Stimulated activated CD4-positive, alpha-beta T cell treated with anti-CD3 and anti-CD28 coated beads, Interleukin-2, amount 100 ng/mL, for 24 hours (primary cell): ENCODE measurements at regions not wholly inside any gene's neighbourhood (a gene's known extent, or its start where the extent isn't known, plus 50 kb on each side); places are given as distances from the start of the nearest gene placed in this dataset.
"Not testable (repeated sequence)": the region's sequence is repeated elsewhere in the genome, so short reads cannot be mapped to it uniquely, and the experiment has no call there.

Experiments used
- DNase-seq, 2 donors: peaks; one replicate each; pipeline ENCODE4 v3.0.0-alpha.2; 2020

DNA sequence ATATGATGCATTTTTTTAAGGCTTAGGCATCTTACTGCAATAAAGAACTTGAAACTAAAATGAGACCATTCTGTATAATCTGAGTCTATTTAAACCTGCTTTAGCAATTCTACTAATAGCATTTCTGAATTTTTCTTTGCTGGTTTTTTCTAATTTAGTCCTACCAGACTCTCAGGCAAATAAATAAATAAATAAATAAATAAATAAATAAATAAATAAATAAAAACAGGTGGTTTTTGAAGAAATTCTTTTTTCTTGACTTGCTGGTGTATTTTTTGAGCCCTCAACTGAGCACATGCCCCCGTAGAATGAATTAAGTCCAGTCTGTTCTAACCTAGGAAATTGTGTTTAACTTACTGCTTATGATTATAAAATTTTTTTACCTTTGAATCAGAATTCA, 134.7 kb upstream of the FOXP2 start:
- DNase-seq = no peak

DNA sequence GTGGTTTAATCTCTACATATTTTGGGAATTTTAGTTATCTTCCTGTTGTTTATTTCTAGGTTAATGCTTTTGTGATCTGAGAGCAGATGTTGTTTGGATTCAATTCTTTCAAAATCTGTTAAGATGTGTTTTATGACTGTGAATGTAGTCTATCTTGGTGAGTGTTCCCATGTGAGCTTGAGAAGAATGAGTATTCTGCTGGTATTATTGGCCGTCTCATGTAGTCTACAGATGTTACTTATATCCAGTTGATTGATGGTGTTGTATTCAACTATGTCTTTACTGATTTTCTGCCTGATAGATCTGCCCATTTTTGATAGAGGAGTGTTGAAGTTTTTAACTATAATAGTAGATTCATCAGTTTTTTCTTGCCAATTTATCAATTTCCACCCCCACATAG, 141.4 kb upstream of the FOXP2 start:
- DNase-seq = no peak

- no peak for DNase-seq
Observed at GRCh38 chr7:114269714-114270113, 144.9 kb upstream of the FOXP2 start.

GRCh38 chr7:114267550-114267949, 147.1 kb upstream of the FOXP2 start:
- not testable (repeated sequence) for DNase-seq

- DNase-seq = no peak
Observed at GRCh38 chr7:114264023-114264422, 150.6 kb upstream of the FOXP2 start.

DNA sequence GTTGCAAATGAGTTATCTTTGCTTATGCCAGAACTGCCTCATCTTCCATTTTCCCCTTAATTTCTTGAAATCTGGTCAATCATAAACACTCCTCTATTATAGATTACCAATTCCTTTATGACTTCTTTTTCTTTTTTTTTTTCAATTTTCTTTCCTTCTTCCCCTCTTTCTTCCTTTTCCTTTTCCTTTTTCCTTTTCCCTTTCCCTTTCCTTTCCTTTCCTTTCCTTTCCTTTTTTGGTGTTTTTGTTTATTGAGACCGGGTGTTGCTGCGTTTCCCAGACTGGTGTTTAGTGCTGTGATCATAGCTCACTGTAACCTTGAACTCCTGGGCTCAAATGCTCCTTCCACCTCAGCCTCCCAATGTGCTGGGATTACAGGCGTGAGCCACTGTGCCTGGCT, 151.4 kb upstream of the FOXP2 start:
- no peak for DNase-seq

DNA sequence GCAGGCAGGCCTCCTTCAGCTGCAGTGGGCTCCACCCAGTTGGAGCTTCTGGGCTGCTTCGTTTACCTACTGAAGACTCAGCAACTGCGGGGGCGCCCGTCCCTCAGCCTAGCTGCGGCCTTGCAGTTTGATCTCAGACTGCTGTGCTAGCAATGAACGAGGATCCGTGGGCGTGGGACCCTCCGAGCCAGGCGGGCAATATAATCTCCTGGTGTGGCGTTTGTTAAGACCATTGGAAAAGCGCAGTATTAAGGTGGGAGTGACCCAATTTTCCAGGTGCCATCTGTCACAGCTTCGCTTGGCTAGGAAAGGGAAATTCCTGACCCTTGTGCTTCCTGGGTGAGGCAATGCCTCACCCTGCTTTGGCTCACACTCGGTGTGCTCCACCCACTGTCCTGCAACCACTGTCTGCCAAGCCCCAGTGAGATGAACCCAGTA, 159.2 kb upstream of the FOXP2 start:
- no peak for DNase-seq

DNA sequence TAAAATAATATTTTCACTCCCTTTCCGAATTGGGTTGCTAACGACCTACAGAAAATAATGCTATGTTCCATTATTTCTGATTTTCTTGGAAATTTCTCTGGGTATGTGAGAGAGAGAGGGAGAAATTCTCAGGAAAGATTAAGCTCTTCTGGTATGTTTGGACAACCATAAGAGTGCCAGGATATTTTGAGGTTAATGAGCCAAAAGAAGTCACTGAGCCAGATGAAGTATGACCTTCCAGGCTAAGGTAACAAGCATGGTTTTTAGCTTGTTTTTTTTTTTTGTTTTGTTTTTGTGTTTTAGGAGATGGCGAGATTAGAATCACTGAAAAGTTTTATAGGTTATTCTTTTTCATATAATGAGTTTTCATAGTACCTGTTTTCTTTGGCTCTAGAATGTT, 171.0 kb upstream of the FOXP2 start:
- DNase-seq = no peak

- DNase-seq = no peak
Observed at GRCh38 chr7:114242992-114243507, 171.6 kb upstream of the FOXP2 start.

- DNase-seq = no peak
Observed at GRCh38 chr7:114229246-114229645, 185.4 kb upstream of the FOXP2 start.

GRCh38 chr7:114225784-114226183, 188.8 kb upstream of the FOXP2 start:
- no peak for DNase-seq

DNA sequence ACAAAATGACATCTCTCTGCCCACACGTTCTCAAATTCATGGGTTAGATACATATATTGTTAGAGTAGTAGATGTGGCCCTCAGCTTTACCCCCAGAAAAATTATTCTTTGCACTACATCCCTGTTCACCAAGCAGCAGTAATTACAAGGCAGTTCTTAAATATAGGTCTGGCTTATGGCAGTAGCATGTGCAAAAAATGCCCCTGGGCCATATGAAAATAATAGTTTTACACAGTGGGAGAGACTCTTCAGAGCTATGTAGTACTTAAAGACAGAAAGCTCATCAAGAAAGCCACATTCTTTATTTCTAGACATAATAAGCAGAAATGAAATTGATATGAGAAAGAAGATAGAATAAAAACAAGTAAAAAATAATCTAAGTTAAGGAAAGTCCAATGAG, 196.3 kb upstream of the FOXP2 start:
- no peak for DNase-seq

- DNase-seq = no peak
Observed at GRCh38 chr7:114217026-114217806, 197.4 kb upstream of the FOXP2 start.

DNA sequence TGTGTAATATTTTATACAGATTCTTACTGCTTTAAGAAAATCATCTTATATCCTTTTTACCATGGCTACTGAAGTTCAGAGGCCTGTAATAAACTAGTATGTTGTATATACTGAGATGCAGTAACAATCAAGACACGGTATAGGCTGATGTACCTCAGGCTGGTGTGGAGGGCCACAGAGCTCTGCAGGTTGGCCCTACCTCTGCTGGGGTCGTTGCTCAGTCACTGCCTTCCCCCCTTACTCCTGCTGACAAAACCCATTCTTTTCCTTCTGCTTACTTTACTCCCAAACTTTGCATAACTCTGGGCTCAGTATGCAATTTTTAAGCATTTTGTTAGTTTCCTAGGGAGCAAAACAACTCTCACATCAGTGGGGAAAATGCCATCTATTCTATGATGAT, 200.1 kb upstream of the FOXP2 start:
- no peak for DNase-seq

DNA sequence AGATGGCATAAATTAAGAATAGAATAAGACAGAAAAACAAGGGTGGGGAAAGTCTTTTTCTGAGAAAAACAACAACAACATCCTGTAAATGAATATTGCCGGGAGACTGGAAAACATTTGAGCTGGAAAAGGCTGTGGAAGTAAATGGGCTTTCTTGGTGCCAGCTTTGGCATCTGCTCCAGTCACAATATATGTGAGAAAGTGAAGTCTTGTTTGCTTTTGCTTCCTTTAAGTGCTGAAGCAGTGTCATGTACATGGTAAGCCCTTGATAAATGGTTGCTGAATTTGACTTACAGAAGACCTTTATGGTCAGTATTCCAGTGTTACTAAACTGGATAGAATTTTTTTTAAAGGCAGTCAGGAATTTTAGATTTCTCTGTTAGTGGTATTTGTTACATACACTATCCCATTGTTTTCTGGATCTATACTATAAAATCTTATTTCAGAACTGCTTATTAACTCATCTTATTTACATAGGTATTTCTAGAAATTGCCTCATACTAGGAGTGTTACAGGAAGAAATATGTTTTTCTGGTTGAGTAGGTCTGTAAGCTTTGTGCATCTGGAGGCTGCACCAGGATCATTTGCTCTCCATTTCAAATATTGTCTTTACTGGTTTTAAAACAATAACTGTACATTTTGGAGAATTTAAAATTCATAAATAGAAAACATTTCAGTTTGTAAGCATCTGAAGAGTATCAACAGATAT, 201.7 kb upstream of the FOXP2 start:
- DNase-seq = no peak

DNA sequence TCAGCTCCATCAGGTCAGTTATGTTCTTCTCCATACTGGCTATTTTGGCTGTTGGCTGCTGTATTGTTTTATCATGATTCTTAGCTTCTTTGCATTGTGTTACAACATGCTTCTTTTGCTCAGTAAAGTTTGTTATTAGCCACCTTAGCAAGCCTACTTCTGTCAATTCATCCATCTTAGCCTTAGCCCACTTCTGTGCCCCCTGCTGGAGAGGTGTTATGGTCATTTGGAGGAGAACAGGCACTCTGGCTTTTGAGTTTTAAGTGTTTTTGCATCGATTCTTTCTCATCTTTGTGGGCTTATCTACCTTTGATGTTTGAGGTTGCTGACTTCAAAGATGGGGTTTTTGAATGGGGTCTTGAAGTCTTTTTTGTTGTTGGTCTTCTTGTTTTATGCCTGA, 204.6 kb upstream of the FOXP2 start:
- no peak for DNase-seq

- DNase-seq = no peak
Observed at GRCh38 chr7:114206688-114207087, 207.9 kb upstream of the FOXP2 start.

- DNase-seq = no peak
Observed at GRCh38 chr7:114196517-114196916, 218.1 kb upstream of the FOXP2 start.

GRCh38 chr7:114190387-114190786, 224.2 kb upstream of the FOXP2 start:
- DNase-seq = no peak

GRCh38 chr7:114183311-114184088, 231.1 kb upstream of the FOXP2 start:
- no peak for DNase-seq

GRCh38 chr7:114182837-114183236, 231.8 kb upstream of the FOXP2 start:
- no peak for DNase-seq

DNA sequence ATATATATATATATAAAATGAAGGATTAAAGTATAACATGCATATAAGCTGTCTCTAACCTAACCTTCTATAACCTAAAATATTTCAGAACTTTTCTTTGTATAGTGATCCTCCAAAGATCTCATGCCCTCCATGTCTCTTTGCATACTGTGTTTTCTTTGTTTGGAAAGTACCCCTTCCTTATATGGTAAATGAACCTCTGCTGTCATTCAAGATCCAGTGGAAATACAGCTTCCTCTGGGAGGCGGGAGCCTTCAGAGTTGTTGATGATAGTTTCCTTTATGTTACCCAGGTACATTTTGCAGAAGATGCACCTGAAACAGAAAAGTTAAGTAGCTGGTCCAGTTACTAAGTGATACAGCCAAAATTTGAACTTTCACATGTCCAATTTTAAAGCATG, 233.3 kb upstream of the FOXP2 start:
- no peak for DNase-seq

GRCh38 chr7:114180556-114181266, 233.9 kb upstream of the FOXP2 start:
- no peak for DNase-seq
